ENCODE measurements at regions not wholly inside any gene's neighbourhood (a gene's known extent, or its start where the extent isn't known, plus 50 kb on each side); places are given as distances from the start of the nearest gene placed in this dataset.

- no peak for DNase-seq (ENCODE audit: low read depth)
- TF ChIP-seq CTCF (conservative IDR thresholded peaks at IDR 0.05; ENCODE audit: low read length) = no peak
- no peak overlapping the region for H3K4me3 ChIP-seq (ENCODE audit: low read length)
These were observed 68.4 kb upstream of the DLK1 start for GRCh38 chr14:100658181-100658886.

DNA sequence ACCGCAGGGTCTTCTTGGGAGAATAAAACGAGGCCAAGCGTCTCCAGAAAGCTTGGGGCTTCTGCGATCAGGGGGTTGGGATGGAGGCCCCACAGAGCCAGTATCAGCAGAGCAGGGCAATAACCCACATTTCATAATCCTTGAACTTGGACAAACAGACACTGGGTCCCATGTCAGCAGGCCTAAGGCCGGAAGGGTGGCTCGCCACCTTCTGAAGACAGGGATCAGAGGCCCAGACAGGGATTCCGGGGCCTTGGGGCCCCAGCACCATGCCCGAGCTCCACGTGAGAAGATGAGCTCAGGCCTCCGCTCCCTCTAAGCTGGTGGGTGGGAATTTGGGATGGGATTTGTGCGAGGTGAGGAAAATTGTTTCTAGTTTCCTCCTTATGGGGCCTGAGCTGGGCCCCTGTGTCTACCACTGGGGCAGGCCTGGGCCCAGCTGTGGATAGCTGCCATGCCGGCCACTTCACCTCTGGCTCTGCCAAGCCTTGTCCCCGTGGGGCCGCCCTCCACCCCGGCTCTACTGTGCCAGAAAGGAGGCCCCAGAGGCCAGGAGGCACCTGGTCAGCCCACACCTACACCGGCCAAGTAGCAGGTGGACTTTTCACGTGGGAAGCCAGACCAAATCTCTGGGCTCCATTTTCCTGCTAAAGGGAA lies 67.2 kb upstream of the DLK1 start:
- TF ChIP-seq CTCF (conservative IDR thresholded peaks at IDR 0.05; ENCODE audit: low read length) = no peak
- no peak for DNase-seq (ENCODE audit: low read depth)
- H3K4me3 ChIP-seq (ENCODE audit: low read length) = no peak overlapping the region

- DNase-seq (ENCODE audit: low read depth) = no peak
- no peak for TF ChIP-seq CTCF (conservative IDR thresholded peaks at IDR 0.05; ENCODE audit: low read length)
- H3K4me3 ChIP-seq (ENCODE audit: low read length) = no peak overlapping the region
These were observed 66.2 kb upstream of the DLK1 start for GRCh38 chr14:100660498-100660881.

- TF ChIP-seq CTCF (conservative IDR thresholded peaks at IDR 0.05; ENCODE audit: low read length) = no peak
- DNase-seq (ENCODE audit: low read depth) = no peak
- no peak overlapping the region for H3K4me3 ChIP-seq (ENCODE audit: low read length)
These were observed 65.6 kb upstream of the DLK1 start for GRCh38 chr14:100660882-100661635.

- peak; percentile 43 for DNase-seq (ENCODE audit: low read depth)
- H3K4me3 ChIP-seq (ENCODE audit: low read length) = no peak overlapping the region
- TF ChIP-seq CTCF (conservative IDR thresholded peaks at IDR 0.05; ENCODE audit: low read length) = peak; percentile 90
These were observed 63.6 kb upstream of the DLK1 start for GRCh38 chr14:100662879-100663760.

- no peak for DNase-seq (ENCODE audit: low read depth)
- no peak for TF ChIP-seq CTCF (conservative IDR thresholded peaks at IDR 0.05; ENCODE audit: low read length)
These were observed 63.0 kb upstream of the DLK1 start for GRCh38 chr14:100663761-100664052.

More at GRCh38 chr14:100663761-100664052, 63.0 kb upstream of the DLK1 start:
- H3K4me3 ChIP-seq (ENCODE audit: low read length) = no peak overlapping the region
